ENCODE measurements at regions not wholly inside any gene's neighbourhood (a gene's known extent, or its start where the extent isn't known, plus 50 kb on each side); places are given as distances from the start of the nearest gene placed in this dataset.
"Not testable (repeated sequence)": the region's sequence is repeated elsewhere in the genome, so short reads cannot be mapped to it uniquely, and the experiment has no call there.

DNA sequence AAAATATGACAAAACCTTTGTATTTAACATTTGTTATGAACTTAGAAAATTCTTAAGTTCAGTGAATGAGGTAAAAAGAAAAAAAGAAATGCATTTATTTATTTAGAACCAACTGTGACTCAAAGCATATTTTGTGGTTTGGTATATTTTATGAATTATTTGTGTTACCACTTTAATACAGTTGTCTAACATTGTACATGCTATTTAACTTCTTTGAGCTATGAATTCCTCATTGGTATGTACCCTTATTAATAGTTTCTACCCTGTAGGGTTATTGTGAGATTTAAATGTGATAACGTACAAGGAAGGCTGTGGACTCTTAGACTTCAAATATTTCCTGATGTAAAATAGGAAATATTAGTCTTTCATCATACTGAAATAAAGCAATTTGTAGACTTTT, 162.6 kb downstream of the MMUT start:
- DNase-seq (ENCODE audit: extremely low read depth in 1 of 11, low read depth in 9 of 11, low spot score in 4 of 11), result no peak

DNA sequence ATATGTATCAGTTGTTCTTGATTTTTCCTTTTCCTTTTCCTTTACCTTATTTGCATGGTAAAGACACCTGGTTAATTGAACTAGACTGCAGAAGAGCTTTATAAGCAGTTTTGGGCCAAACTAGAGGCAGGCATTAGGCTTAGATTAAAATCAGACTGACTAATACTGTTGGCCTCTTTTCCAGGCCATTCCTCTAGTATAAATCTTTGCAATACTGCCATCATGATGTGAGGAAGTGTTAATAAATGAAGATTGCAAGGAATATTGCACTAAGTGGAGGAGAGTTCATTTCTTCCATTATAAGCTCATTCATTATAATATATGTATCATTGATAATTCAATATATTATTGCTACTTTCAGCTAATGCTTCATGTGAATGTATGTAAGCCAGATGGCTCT, 163.8 kb downstream of the MMUT start:
- no peak for DNase-seq (ENCODE audit: extremely low read depth in 1 of 11, low read depth in 9 of 11, low spot score in 4 of 11)

DNA sequence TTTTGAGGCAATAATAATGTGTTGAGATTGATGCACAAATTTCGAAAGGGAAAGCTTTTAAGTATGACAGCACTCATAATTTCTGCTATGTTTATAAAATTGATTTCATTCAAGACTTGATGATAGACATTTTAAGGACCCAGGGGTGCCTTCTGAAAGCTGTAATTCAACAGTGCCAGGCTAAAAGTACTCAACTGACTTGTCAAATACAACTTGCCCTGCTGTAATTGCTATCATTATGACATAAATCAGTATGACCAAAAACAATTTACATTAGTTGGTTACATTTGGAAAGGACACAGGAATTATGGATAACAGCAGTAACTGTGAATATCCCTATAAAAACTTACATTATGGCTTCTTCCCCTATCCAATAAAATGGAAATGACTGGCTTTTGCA, 178.9 kb downstream of the MMUT start:
- DNase-seq (ENCODE audit: extremely low read depth in 1 of 11, low read depth in 9 of 11, low spot score in 4 of 11), result no peak

DNA sequence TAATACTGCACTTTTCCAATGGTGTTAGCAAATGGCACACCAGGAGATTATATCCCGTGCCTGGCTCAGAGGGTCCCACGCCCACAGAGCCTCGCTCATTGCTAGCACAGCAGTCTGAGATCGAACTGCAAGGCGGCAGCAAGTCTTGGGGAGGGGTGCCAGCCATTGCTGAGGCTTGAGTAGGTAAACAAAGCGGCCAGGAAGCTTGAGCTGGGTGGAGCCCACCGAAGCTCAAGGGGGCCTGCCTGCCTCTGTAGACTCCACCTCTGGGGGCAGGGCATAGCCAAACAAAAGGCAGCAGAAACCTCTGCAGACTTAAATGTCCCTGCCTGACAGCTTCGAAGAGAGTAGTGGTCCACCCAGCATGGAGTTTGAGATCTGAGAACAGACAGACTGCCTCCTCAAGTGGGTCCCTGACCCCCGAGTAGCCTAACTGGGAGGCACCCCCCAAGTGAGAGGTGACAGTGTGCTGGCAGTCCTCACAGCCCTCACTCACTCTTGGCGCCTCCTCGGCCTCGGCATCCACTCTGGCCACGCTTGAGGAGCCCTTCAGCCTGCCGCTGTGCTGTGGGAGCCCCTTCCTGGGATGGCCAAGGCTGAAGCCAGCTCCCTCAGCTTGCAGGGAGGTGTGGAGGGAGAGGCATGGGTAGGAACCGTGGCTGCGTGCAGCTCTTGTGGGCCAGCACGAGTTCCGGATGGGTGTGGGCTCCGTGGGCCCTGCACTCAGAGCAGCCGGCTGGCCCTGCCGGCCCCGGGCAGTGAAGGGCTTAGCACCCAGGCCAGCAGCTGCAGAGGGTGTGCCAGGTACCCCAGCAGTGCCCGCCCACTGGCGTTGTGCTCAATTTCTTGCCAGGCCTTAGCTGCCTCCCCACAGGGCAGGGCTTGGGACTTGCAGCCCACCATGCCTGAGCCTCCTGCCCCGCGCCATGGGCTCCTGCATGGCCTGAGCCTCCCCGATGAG, 188.0 kb downstream of the MMUT start:
- DNase-seq (ENCODE audit: extremely low read depth in 1 of 11, low read depth in 9 of 11, low spot score in 4 of 11), result not testable (repeated sequence)

DNA sequence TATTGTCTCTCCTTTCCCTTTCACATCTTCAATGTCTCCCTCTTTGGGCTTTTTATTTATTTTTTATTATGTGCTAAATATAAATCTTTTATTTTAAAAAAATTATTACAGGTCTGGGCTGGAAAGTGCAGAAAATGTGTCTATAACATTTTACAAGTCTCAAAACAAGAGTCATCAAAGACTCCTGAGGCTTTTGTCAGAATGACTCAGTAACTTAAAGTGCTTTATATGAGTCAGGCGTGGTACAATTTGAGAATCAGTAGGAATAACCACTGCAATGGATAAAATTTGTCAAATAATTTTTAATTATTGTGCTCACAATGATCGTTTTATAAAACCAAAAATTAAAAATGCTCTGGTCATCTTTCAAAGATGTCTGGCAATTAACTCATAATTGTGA, 193.9 kb downstream of the MMUT start:
- no peak for DNase-seq (ENCODE audit: extremely low read depth in 1 of 11, low read depth in 9 of 11, low spot score in 4 of 11)

DNA sequence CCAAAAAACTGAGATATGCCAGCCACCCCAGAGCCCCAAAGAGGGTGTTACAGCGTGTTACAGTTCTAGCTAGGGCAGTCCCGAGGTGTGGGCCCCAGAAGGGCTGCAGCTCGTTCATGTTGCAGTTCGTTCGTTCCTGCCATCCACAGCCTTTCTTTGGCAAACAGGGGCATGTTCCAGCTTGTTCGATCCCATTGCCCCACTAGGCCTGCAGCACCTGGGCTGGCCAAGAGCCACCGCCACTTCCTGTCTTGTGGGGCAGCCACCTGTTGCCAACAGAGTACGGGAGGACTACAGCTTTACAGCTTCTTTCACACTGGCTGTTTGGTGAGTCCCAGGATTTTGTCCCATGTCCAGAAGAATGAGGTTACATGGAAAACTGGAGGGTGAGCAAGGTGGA, 198.1 kb downstream of the MMUT start:
- no peak for DNase-seq (ENCODE audit: extremely low read depth in 1 of 11, low read depth in 9 of 11, low spot score in 4 of 11)

DNA sequence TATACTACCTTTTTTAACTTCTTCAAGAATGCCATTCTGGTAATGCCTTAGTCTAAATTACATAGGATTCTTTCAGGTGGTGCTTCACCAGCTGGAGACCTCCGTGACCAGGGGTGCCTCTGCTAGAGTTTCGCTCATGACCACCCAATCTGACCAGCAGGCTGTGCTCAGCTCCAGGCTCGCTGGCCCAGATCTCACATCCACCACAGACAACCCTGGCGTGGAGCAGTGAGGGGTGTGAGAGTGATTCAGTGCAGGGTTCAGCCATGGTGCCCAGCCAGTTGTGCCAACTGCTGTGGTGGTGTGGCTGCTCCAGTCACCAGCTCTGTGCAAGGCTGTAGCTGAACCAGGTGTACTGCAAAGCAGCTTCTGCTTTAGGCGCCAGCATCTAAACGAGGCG, 198.6 kb downstream of the MMUT start:
- no peak for DNase-seq (ENCODE audit: extremely low read depth in 1 of 11, low read depth in 9 of 11, low spot score in 4 of 11)

DNA sequence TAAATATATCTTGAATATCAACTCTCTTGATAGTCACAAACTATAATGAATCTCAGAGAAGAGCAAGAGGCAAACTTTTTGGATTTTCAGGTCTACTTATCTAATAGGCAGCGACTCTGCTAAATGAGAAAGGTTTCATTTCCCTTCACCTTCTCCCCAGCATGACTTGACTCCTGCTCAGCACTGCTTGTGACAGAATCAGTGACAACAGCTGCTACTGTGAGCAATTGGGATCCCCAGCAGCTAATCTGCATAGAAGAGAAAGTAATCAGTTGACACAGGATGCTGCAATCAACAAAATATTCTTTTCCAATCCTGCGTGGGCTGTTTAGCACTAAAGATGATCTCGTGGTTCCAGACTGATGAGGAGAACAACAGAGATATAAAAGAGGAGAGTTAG, 205.5 kb downstream of the MMUT start:
- DNase-seq (ENCODE audit: extremely low read depth in 1 of 11, low read depth in 9 of 11, low spot score in 4 of 11), result no peak

DNA sequence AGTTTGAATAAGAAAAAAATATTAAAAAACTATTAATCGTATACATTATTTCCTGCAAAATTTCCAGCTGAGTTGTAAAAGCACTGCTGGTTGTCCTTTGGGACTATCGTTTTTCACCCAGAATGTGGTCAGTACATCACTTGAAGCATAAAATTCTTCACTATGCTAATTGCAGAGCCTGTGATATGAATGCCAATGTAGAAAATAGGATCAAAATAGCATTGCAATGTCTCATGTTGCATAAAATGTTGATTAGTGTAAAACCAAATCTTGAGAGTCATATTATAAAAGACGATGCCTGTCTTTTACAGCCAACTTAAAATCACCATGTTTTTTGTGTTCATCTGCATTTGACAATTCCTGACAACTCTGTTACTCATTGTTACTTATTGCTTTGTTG, 207.7 kb downstream of the MMUT start:
- DNase-seq (ENCODE audit: extremely low read depth in 1 of 11, low read depth in 9 of 11, low spot score in 4 of 11), result no peak

DNA sequence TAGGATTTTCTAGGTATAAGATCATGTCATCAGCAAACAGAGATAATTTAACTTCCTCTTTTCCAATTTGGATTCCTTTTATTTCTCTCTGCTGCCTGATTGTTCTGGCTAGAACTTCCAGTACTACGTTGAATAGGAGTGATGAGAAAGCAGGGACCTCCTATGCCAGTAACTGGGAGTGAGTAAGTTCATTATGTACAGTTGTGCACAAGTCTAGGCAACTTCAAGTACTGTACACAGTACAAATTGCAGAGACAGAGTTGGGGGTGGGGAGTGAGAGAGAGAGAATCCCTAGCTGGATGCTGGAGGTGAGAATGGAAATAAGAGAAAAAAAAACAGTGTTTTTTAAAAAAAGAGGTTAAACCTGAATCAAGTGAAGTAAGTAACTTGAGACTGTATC, 210.2 kb downstream of the MMUT start:
- DNase-seq (ENCODE audit: extremely low read depth in 1 of 11, low read depth in 9 of 11, low spot score in 4 of 11), result no peak

DNA sequence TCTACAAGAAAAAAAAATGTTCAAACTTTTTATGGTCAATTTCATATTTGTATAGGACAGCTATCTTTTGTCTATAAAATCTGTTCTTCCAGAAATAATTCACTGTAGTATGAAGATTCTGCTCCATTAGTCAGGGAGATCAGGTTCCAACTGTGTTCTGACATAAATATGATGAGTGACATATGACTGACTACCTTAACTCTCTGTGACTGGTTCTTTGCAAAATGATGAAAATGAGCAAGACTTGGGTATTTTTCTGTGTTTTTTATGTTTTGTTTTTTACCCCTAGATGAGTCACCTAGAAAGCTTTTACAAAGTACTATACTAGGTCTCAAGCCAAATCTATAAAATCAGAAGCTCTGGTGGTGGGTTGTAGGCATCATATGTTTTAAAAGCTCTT, 229.6 kb downstream of the MMUT start:
- no peak for DNase-seq (ENCODE audit: extremely low read depth in 1 of 11, low read depth in 9 of 11, low spot score in 4 of 11)

DNA sequence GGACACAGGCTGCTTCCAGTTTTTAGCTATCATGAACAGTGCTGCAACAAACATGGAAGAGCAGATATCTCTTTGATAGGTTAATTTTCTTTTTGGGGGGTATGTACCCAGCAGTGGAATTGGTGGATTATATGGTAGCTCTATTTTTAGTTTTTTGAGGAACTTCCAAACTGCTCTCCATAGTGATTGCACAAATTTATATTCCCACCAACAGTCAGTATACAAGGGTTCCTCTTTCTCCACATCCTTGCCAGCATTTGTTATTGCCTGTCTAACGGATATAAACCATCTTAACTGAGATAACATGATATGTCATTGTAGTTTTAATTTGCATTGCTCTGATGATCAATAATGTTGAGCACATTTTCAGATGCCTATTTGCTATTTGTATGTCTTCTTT, 237.6 kb downstream of the MMUT start:
- DNase-seq (ENCODE audit: extremely low read depth in 1 of 11, low read depth in 9 of 11, low spot score in 4 of 11), result no peak

DNA sequence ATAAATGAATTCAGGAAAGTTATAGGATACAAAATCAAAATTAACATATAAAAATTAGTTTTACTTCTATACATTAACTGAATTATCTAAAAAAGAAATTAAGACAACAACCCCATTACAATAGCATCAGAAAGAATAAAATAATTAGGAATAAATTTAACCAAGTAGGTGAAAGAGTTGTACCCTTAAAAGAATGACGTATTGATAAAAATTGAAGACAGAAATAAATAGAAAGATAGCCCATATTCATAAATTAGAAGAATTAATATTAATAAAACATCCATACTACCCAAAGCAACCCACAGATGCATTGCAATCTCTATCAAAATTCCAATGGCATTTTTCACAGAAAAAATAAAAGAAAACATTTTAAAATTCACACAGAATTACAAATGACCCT, 242.8 kb downstream of the MMUT start:
- no peak for DNase-seq (ENCODE audit: extremely low read depth in 1 of 11, low read depth in 9 of 11, low spot score in 4 of 11)

DNA sequence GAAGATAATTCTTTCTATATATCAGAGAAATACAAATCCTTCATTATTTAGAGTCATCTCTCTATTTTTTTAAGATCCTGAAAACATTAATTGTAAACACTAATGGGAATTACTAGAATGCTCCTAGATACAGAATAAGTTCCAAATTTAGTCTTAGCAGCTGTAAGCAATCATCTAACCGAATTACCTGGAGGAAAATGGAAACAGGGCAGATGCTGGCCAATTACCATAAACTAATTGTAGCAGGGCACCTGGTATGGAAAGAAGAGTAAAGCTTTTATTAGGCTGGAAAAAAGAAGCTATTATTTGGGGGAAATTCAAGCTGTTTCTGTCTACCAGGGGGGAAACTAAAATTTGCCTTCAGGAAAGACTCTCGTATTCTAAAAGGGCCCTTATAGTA, 257.5 kb downstream of the MMUT start:
- DNase-seq (ENCODE audit: extremely low read depth in 1 of 11, low read depth in 9 of 11, low spot score in 4 of 11), result no peak

DNA sequence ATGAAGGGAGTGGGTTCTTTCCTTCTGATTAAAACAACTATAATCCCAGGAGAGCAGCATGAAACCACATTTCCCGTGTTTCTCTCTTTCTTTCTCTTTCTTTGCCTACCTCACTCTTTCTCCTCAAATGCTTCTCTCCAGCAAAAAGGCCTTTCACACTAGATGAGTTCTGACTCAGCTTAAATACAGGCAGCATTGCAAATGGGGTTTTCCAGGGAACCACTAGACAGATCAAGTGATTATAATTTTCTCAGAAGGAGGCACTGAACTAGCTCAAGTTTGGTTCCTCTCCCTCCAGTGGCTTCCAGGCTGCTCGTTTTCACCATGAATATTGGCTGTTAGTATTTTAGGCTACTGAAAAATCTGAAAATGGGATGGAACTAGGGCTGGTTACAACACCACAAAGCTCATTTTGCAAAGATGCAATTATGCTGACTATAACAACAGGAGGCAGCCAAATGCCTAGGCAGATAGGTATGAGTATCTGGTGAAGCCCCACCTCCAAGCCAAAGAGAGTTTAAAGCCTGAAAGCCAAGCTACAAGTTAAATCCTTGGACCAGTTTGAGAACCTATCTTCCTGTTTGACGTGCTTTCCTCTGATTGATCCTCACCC, 260.0 kb downstream of the MMUT start:
- DNase-seq (ENCODE audit: extremely low read depth in 1 of 11, low read depth in 9 of 11, low spot score in 4 of 11), result no peak

DNA sequence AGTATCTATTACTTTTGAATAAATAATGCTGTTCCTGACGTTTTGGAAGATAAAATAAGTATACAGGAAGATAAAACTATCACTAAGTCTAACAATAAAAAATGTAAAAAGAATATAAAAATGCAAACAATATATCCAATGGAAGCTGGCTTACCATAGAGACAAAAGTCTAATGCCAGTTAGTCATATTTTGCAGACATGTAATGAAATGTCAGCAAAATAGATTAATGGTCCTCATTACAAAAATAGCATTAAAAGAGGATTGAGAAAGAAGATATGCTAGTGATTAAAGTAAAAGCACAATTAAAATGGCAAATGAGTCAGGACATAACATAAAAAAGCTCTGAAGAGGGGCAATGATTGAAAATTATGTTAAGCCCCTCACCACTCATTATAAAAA, 265.0 kb downstream of the MMUT start:
- no peak for DNase-seq (ENCODE audit: extremely low read depth in 1 of 11, low read depth in 9 of 11, low spot score in 4 of 11)

DNA sequence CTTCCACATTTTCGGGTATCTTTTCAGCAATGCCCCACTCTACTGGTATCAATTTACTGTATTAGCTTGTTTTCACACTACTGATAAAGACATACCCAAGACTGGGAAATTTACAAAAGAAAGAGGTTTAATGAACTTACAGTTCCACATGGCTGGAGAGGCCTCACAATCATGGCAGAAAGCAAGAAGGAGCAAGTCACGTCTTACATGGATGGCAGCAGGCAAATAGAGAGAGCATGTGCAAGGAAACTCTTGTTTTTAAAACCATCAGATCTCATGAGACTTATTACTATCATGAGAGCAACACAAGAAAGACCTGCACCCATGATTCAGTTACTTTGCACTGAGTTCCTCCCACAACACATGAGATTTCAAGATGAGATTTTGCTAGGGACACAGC, 300.7 kb downstream of the MMUT start:
- not testable (repeated sequence) for DNase-seq (ENCODE audit: extremely low read depth in 1 of 11, low read depth in 9 of 11, low spot score in 4 of 11)

DNA sequence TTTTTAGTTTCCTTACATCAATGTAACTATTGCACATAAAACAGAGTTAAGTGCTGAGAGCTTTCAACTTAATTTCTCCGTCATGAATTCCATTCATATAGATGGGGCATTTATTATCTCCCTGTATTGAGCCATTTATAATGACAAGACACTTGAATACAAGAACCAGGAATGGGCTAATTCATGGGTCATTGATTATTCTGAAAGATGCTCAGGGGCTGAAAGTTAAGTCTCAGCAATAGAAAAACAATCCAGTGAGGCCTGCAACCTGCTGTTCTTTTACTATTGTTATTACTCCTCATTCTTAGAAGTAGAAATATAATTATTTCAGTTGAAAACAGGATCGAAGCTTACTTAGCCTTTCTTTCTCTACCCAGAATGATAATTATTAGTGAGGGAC, 307.7 kb downstream of the MMUT start:
- no peak for DNase-seq (ENCODE audit: extremely low read depth in 1 of 11, low read depth in 9 of 11, low spot score in 4 of 11)

DNA sequence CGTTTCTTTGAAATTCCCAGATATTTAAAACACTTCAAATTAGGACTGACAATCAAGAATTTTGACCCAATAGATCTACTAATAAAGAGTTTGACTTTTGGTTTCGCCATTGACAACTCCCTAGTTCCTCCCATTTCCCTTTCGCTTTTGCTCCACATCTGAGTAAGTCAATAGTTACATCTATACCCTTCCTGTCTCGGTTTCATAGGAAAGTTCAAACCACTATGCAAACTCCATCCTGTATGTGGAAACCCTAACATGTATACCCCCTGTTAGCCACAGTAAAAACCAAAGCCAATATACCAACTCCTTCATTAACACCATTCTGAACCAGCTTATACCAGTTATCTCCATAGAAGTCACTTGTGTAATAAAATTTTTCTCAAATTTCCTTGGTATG, 311.1 kb downstream of the MMUT start:
- DNase-seq (ENCODE audit: extremely low read depth in 1 of 11, low read depth in 9 of 11, low spot score in 4 of 11), result no peak

DNA sequence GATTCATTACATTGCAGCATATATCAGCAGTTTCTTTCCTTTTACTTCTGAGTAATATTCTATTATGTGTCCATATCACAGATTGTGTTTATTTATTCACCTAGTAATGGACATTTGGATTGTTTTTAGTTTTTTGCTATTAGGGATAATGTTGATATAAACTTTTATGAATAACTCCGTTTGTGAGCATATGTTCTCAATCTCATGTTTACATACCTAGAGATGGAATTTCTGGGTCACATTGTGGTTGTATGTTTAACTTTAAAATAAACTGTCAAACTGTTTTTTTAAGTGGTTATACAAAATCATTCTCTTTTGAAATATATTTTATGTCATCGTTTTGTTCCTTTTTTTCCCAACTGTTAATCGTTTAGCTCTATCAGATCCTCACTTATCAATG, 311.6 kb downstream of the MMUT start:
- DNase-seq (ENCODE audit: extremely low read depth in 1 of 11, low read depth in 9 of 11, low spot score in 4 of 11), result no peak

DNA sequence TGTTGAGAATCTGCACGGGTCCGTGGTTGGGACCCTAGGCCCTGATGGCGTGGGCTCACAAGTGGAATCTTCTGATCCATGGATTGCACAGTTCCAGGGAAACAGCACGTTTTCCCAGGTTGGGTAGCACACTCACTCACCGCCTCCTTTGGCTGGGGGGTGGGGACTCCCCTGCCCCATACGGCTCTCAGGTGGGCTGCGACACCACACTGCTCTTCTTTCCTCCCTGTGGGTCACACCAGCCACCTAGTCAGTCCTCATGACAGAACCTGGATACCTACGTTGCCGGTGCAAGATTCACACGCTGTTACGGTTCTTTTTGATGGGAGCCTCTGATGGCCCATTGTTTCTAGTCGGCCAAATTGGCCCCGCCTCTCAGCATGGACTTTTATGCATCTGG, 312.0 kb downstream of the MMUT start:
- DNase-seq (ENCODE audit: extremely low read depth in 1 of 11, low read depth in 9 of 11, low spot score in 4 of 11), result no peak

All from renal cortex interstitium (tissue), 11 donors.